PC-9 (cell line): ENCODE measurements at regions not wholly inside any gene's neighbourhood (a gene's known extent, or its start where the extent isn't known, plus 50 kb on each side); places are given as distances from the start of the nearest gene placed in this dataset.

ENCODE experiments used
- BruUV-seq: library from RNA; stranded (reverse); fragments of 400-500 nt; replicated peaks from 2 replicates; lab custom pipeline; 2021; lab: Mats Ljungman, UMichigan
- CTCF ChIA-PET: fragments of 300-600 bp; sonication (Branson Sonifier 250); formaldehyde crosslinking; loops from one replicate; lab custom pipeline; 2022; ENCODE audit warnings: antibody characterized with exemption; lab: Charles Lee
- POLR2A ChIA-PET: fragments of 300-600 bp; sonication (Branson Sonifier 250); formaldehyde crosslinking; loops from one replicate; lab custom pipeline; 2022; ENCODE audit warnings: antibody characterized with exemption; ENCODE audit not compliant: unreplicated experiment; lab: Charles Lee
- DNase-seq, 2 experiments: peaks; one replicate each; pipeline versions ENCODE4 v3.0.0 to v3.0.0-alpha.2; 2015 to 2022; ENCODE audit warnings: mixed read lengths in 1 of 2
- H2AFZ ChIP-seq: fragments of 200-600 bp; sonication (generic); 2 replicates; pipeline ENCODE4 v1.8.1; 2017; ENCODE audit warnings: antibody characterized with exemption
- H3F3A ChIP-seq: fragments of 200-600 bp; sonication (generic); 2 replicates; pipeline ENCODE4 v1.8.1; 2017; ENCODE audit warnings: antibody characterized with exemption, mild to moderate bottlenecking, low read depth; ENCODE audit not compliant: insufficient read depth
- H3K27ac ChIP-seq: fragments of 200-600 bp; sonication (generic); 2 replicates; pipeline ENCODE4 v1.6.1; 2016; ENCODE audit warnings: mixed run types
- H3K27me3 ChIP-seq: fragments of 200-600 bp; sonication (generic); 2 replicates; pipeline ENCODE4 v1.6.1; 2016; ENCODE audit warnings: low read depth, mixed run types; ENCODE audit not compliant: insufficient read depth
- H3K36me3 ChIP-seq: fragments of 200-600 bp; sonication (generic); 2 replicates; pipeline ENCODE4 v1.6.1; 2016; ENCODE audit warnings: low read depth, mixed run types
- H3K4me1 ChIP-seq: fragments of 200-600 bp; sonication (generic); replicated peaks from 2 replicates; pipeline ENCODE4 v1.6.1; 2016; ENCODE audit warnings: mixed run types; ENCODE audit not compliant: insufficient read depth
- H3K4me2 ChIP-seq: fragments of 200-600 bp; sonication (generic); 2 replicates; pipeline ENCODE4 v1.6.1; 2017; ENCODE audit warnings: mixed run types
- H3K4me3 ChIP-seq: fragments of 200-600 bp; sonication (generic); 2 replicates; pipeline ENCODE4 v1.6.1; 2016; ENCODE audit warnings: mixed run types
- H3K79me2 ChIP-seq: fragments of 200-600 bp; sonication (generic); 2 replicates; pipeline ENCODE4 v1.6.1; 2017; ENCODE audit warnings: low read depth, mixed run types
- H3K9me2 ChIP-seq: fragments of 200-600 bp; sonication (generic); 2 replicates; pipeline ENCODE4 v1.8.1; 2017; ENCODE audit warnings: mild to moderate bottlenecking; ENCODE audit not compliant: insufficient read depth
- H3K9me3 ChIP-seq: fragments of 200-600 bp; sonication (generic); 2 replicates; pipeline ENCODE4 v1.8.1; 2016; ENCODE audit warnings: low read depth; ENCODE audit not compliant: insufficient read depth
- H4K20me1 ChIP-seq: fragments of 200-600 bp; sonication (generic); 2 replicates; pipeline ENCODE4 v1.8.1; 2017; ENCODE audit not compliant: insufficient read depth
- EZH2 ChIP-seq: fragments of 200-600 bp; sonication (generic); IDR thresholded peaks from 2 replicates; pipeline ENCODE4 v1.8.0; 2017; ENCODE audit warnings: antibody characterized with exemption, low read depth
- intact Hi-C: fragments of 100-400 bp; cut with micrococcal nuclease; formaldehyde crosslinking; loops from one replicate; pipeline ENCODE4 v1.10.0; 2022; ENCODE audit not compliant: unreplicated experiment
- TF ChIP-seq, protein P1 (sequence below): fragments of 200-600 bp; sonication (generic); conservative IDR thresholded peaks from 2 replicates; pipeline ENCODE4 v1.6.1; 2017; ENCODE audit warnings: mixed run types, antibody characterized with exemption, mild to moderate bottlenecking, moderate library complexity

GRCh38 chr18:37665346-37665745 lies 99.7 kb upstream of the CELF4 start:
- H3K9me3 ChIP-seq: no peaks in the 10 kb centered on the region
- no peak overlapping the region for H2AFZ ChIP-seq
- no peaks in the 10 kb centered on the region for H3K9me2 ChIP-seq
- no peak overlapping the region for H3K4me2 ChIP-seq
- CTCF ChIA-PET: no interaction called here
- no peaks in the 10 kb centered on the region for H3K36me3 ChIP-seq
- no peaks in the 10 kb centered on the region for H3F3A ChIP-seq
- no peaks in the 10 kb centered on the region for H3K4me1 ChIP-seq
- no TSS peak for BruUV-seq
- no peak for TF ChIP-seq EZH2
- TF ChIP-seq, protein P1, sequence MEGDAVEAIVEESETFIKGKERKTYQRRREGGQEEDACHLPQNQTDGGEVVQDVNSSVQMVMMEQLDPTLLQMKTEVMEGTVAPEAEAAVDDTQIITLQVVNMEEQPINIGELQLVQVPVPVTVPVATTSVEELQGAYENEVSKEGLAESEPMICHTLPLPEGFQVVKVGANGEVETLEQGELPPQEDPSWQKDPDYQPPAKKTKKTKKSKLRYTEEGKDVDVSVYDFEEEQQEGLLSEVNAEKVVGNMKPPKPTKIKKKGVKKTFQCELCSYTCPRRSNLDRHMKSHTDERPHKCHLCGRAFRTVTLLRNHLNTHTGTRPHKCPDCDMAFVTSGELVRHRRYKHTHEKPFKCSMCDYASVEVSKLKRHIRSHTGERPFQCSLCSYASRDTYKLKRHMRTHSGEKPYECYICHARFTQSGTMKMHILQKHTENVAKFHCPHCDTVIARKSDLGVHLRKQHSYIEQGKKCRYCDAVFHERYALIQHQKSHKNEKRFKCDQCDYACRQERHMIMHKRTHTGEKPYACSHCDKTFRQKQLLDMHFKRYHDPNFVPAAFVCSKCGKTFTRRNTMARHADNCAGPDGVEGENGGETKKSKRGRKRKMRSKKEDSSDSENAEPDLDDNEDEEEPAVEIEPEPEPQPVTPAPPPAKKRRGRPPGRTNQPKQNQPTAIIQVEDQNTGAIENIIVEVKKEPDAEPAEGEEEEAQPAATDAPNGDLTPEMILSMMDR: no peak
- H4K20me1 ChIP-seq: no peaks in the 10 kb centered on the region
- no peaks in the 10 kb centered on the region for H3K79me2 ChIP-seq
- H3K27me3 ChIP-seq: no peaks in the 10 kb centered on the region
- H3K27ac ChIP-seq: no peak overlapping the region
- no peak overlapping the region for H3K4me3 ChIP-seq
- POLR2A ChIA-PET: no interaction called here
- intact Hi-C loops: no loop called here
- DNase-seq: no peak

- POLR2A ChIA-PET: no interaction called here
These were observed 97.8 kb upstream of the CELF4 start for GRCh38 chr18:37663446-37663845.

GRCh38 chr18:37662546-37663339 lies 97.1 kb upstream of the CELF4 start:
- Histone ChIP-seq H3K9me3 (no peaks in the 10 kb centered on the region), H3K27me3 (no peaks in the 10 kb centered on the region), H3K4me1 (no peaks in the 10 kb centered on the region), H2AFZ (no peak overlapping the region), H3K27ac (no peak overlapping the region), H3K4me3 (no peak overlapping the region), H3K79me2 (no peaks in the 10 kb centered on the region), H3K4me2 (no peak overlapping the region), H3K9me2 (no peaks in the 10 kb centered on the region), H3K36me3 (no peaks in the 10 kb centered on the region), H3F3A (no peaks in the 10 kb centered on the region), H4K20me1 (no peaks in the 10 kb centered on the region)
- TF ChIP-seq EZH2: no peak
- TF ChIP-seq, protein P1: no peak
- ChIA-PET CTCF (no interaction called here), POLR2A (no interaction called here)
- intact Hi-C loops: no loop called here
- no TSS peak for BruUV-seq
- no peak for DNase-seq

More at GRCh38 chr18:37663446-37663845, 97.8 kb upstream of the CELF4 start:
- no peaks in the 10 kb centered on the region for H3K79me2 ChIP-seq
- no peak for DNase-seq
- H3K36me3 ChIP-seq: no peaks in the 10 kb centered on the region
- no TSS peak for BruUV-seq
- H3K27me3 ChIP-seq: no peaks in the 10 kb centered on the region
- TF ChIP-seq, protein P1: no peak
- TF ChIP-seq EZH2: no peak
- H3K4me2 ChIP-seq: no peak overlapping the region
- H2AFZ ChIP-seq: no peak overlapping the region
- CTCF ChIA-PET: no interaction called here
- intact Hi-C loops: no loop called here
- H3K4me1 ChIP-seq: no peaks in the 10 kb centered on the region
- H3K9me3 ChIP-seq: no peaks in the 10 kb centered on the region
- no peaks in the 10 kb centered on the region for H3K9me2 ChIP-seq
- no peak overlapping the region for H3K27ac ChIP-seq
- H3F3A ChIP-seq: no peaks in the 10 kb centered on the region
- no peaks in the 10 kb centered on the region for H4K20me1 ChIP-seq
- no peak overlapping the region for H3K4me3 ChIP-seq
